CD8-positive, alpha-beta memory T cell (primary cell): ENCODE measurements at regions not wholly inside any gene's neighbourhood (a gene's known extent, or its start where the extent isn't known, plus 50 kb on each side); places are given as distances from the start of the nearest gene placed in this dataset.

ENCODE experiments used
- CTCF ChIA-PET: fragments of 350-600 bp; sonication (Branson Sonifier 250); formaldehyde crosslinking; loops from one replicate; lab custom pipeline; 2021; ENCODE audit warnings: antibody characterized with exemption; lab: Charles Lee
- POLR2A ChIA-PET: fragments of 350-600 bp; sonication (Branson Sonifier 250); formaldehyde crosslinking; loops from one replicate; lab custom pipeline; 2021; ENCODE audit warnings: antibody characterized with exemption; lab: Charles Lee
- DNase-seq, 5 donors: peaks; one replicate each; pipeline versions ENCODE4 v3.0.0 to v3.0.0-alpha.2; 2020 to 2022; ENCODE audit warnings: mixed read lengths in 1 of 5
- H3K27ac ChIP-seq: one replicate; pipeline ENCODE4 v1.7.0; 2013; ENCODE audit warnings: low read depth, mild to moderate bottlenecking, low read length, moderate library complexity
- H3K27me3 ChIP-seq: 2 replicates; pipeline ENCODE4 v1.7.0; 2013; ENCODE audit warnings: low read length, mild to moderate bottlenecking; ENCODE audit not compliant: insufficient read depth, poor library complexity, severe bottlenecking
- H3K36me3 ChIP-seq: 2 replicates; pipeline ENCODE4 v1.7.0; 2013; ENCODE audit warnings: mild to moderate bottlenecking, low read length, moderate library complexity; ENCODE audit not compliant: insufficient read depth
- H3K4me1 ChIP-seq: 2 replicates; pipeline ENCODE4 v1.7.0; 2013; ENCODE audit warnings: mild to moderate bottlenecking, low read length, moderate library complexity; ENCODE audit not compliant: insufficient read depth
- H3K4me3 ChIP-seq: 2 replicates; pipeline ENCODE4 v1.7.0; 2013; ENCODE audit warnings: mild to moderate bottlenecking, low read length
- H3K9me3 ChIP-seq: 2 replicates; pipeline ENCODE4 v1.7.0; 2013; ENCODE audit warnings: mild to moderate bottlenecking, low read length
- H3K27ac Mint-ChIP-seq, 8 donors: one replicate each; pipeline ENCODE4 v1.8.0; 2020 to 2021; ENCODE audit warnings: mixed read lengths in 8 of 8, mild to moderate bottlenecking in 6 of 8, inconsistent platforms in 3 of 8, moderate library complexity in 3 of 8
- H3K27me3 Mint-ChIP-seq, 2 donors: one replicate each; pipeline ENCODE4 v1.8.0; 2020 to 2021; ENCODE audit warnings: mixed read lengths in 2 of 2, mild to moderate bottlenecking in 1 of 2, moderate library complexity in 1 of 2
- H3K36me3 Mint-ChIP-seq, 3 donors: one replicate each; pipeline ENCODE4 v1.8.0; 2020 to 2021; ENCODE audit warnings: mixed read lengths in 3 of 3, inconsistent platforms in 1 of 3, mild to moderate bottlenecking in 1 of 3
- H3K4me1 Mint-ChIP-seq, 3 donors: one replicate each; pipeline ENCODE4 v1.8.0; 2020 to 2021; ENCODE audit warnings: mixed read lengths in 3 of 3, inconsistent platforms in 1 of 3, mild to moderate bottlenecking in 1 of 3
- H3K4me3 Mint-ChIP-seq, 7 donors: one replicate each; pipeline ENCODE4 v1.8.0; 2020 to 2021; ENCODE audit warnings: mixed read lengths in 7 of 7, mild to moderate bottlenecking in 6 of 7, moderate library complexity in 4 of 7, inconsistent platforms in 2 of 7
- H3K9me3 Mint-ChIP-seq, 5 donors: one replicate each; pipeline ENCODE4 v1.8.0; 2020 to 2022; ENCODE audit warnings: mixed read lengths in 5 of 5, mild to moderate bottlenecking in 3 of 5, moderate library complexity in 2 of 5, inconsistent platforms in 1 of 5

GRCh38 chrX:20527558-20528011, 260.9 kb upstream of the RPS6KA3 start:
- Histone ChIP-seq H3K4me1 (no peaks in the 10 kb centered on the region), H3K27ac (no peak overlapping the region), H3K4me3 (no peak overlapping the region), H3K27me3 (no peaks in the 10 kb centered on the region), H3K36me3 (no peaks in the 10 kb centered on the region), H3K9me3 (no peaks in the 10 kb centered on the region)
- H3K27ac Mint-ChIP-seq = no peak overlapping the region
- peak overlapping the region in 2 of 7 donors; percentile 26 to 45 for H3K4me3 Mint-ChIP-seq
- POLR2A ChIA-PET = no interaction called here
- H3K9me3 Mint-ChIP-seq = no peaks in the 10 kb centered on the region
- peak in 2 of 5 donors; percentile 24 to 25 for DNase-seq
- H3K27me3 Mint-ChIP-seq = peaks cover 9 to 12% of the 10 kb centered on the region in 2 donors
- no peaks in the 10 kb centered on the region for H3K36me3 Mint-ChIP-seq
- H3K4me1 Mint-ChIP-seq = peaks cover 9 to 27% (median 25%) of the 10 kb centered on the region in 3 donors
- CTCF ChIA-PET = interaction anchor here (0.6 to 1.5 kb wide), 3 partner anchors 953 to 1219 kb away, joined by 3 to 4 read pairs (median 4); no protein-coding TSS in a partner anchor

GRCh38 chrX:20527041-20527440, 260.3 kb upstream of the RPS6KA3 start:
- Mint-ChIP-seq H3K27me3 (peaks cover 9 to 12% of the 10 kb centered on the region in 2 donors), H3K4me3 (no peak overlapping the region), H3K36me3 (no peaks in the 10 kb centered on the region), H3K4me1 (peaks cover 9 to 27% (median 25%) of the 10 kb centered on the region in 3 donors), H3K27ac (no peak overlapping the region), H3K9me3 (no peaks in the 10 kb centered on the region)
- Histone ChIP-seq H3K4me1 (no peaks in the 10 kb centered on the region), H3K27ac (no peak overlapping the region), H3K4me3 (no peak overlapping the region), H3K36me3 (no peaks in the 10 kb centered on the region), H3K27me3 (no peaks in the 10 kb centered on the region), H3K9me3 (no peaks in the 10 kb centered on the region)
- ChIA-PET POLR2A (no interaction called here), CTCF (interaction anchor here (0.6 to 1.5 kb wide), 3 partner anchors 953 to 1219 kb away, joined by 3 to 4 read pairs (median 4); no protein-coding TSS in a partner anchor)
- no peak for DNase-seq

GRCh38 chrX:20523626-20524312, 257.1 kb upstream of the RPS6KA3 start:
- peak in 2 of 5 donors; percentile 15 to 24 for DNase-seq
- no peaks in the 10 kb centered on the region for H3K36me3 ChIP-seq
- H3K27me3 Mint-ChIP-seq = peaks cover 3 to 12% of the 10 kb centered on the region in 2 donors
- H3K4me1 Mint-ChIP-seq = peaks cover 7 to 19% (median 16%) of the 10 kb centered on the region in 3 donors
- no peak overlapping the region for H3K4me3 Mint-ChIP-seq
- H3K27ac ChIP-seq = no peak overlapping the region
- H3K36me3 Mint-ChIP-seq = no peaks in the 10 kb centered on the region
- H3K4me1 ChIP-seq = no peaks in the 10 kb centered on the region
- H3K9me3 Mint-ChIP-seq = no peaks in the 10 kb centered on the region
- no peaks in the 10 kb centered on the region for H3K9me3 ChIP-seq
- no peaks in the 10 kb centered on the region for H3K27me3 ChIP-seq
- H3K27ac Mint-ChIP-seq = no peak overlapping the region
- ChIA-PET POLR2A (no interaction called here), CTCF (no interaction called here)
- H3K4me3 ChIP-seq = no peak overlapping the region

DNA sequence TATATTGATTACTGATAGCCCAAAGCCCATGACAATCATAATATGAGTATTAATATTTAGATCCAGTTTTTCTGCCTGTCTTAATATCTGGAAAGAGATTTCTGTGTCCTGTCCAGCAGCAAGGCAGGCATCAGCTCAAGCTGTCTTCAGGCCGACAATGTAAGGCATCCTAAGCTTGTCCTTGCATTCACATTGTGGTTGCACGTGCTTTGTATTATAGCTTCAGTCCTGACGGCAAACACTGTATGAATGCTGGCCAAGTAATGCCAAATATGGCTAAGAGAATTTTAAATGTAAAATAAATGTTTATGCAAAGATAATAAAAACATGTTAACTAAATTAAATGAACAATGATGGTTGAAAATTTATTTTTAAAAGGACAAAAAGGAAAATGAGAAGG, 255.7 kb upstream of the RPS6KA3 start:
- Mint-ChIP-seq H3K4me3 (no peak overlapping the region), H3K36me3 (no peaks in the 10 kb centered on the region), H3K27ac (no peak overlapping the region), H3K4me1 (peaks cover 5 to 13% (median 11%) of the 10 kb centered on the region in 3 donors), H3K9me3 (no peaks in the 10 kb centered on the region), H3K27me3 (peaks cover 0 to 10% of the 10 kb centered on the region in 2 donors)
- CTCF ChIA-PET = interaction anchor here (1.1 kb wide), 1 partner anchor 1222 kb away, joined by 3 read pairs; no protein-coding TSS in a partner anchor
- DNase-seq = no peak
- POLR2A ChIA-PET = no interaction called here
- Histone ChIP-seq H3K27me3 (no peaks in the 10 kb centered on the region), H3K4me3 (no peak overlapping the region), H3K36me3 (no peaks in the 10 kb centered on the region), H3K9me3 (no peaks in the 10 kb centered on the region), H3K4me1 (no peaks in the 10 kb centered on the region), H3K27ac (no peak overlapping the region)

DNA sequence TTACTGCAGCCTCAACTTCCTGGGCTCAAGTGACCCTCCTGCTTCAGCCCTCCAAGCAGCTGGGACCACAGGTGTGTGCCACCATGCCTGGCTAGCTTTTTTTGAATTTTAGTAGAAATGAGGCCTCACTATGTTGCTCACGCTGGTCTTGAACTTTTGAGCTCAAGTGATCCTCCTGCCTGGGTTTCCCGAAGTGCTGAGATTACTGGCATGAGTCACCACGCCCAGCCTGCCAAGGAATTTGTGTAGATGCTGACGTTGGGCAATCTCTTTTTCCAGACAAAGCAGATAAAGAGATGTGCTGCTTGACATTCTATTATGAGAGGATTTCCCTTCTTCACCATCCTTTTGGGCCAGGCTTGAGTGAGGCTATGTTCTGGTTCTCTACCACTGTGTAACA, 254.5 kb upstream of the RPS6KA3 start:
- no peaks in the 10 kb centered on the region for H3K9me3 Mint-ChIP-seq
- Histone ChIP-seq H3K9me3 (no peaks in the 10 kb centered on the region), H3K4me3 (no peak overlapping the region), H3K27ac (no peak overlapping the region), H3K27me3 (no peaks in the 10 kb centered on the region), H3K4me1 (no peaks in the 10 kb centered on the region), H3K36me3 (no peaks in the 10 kb centered on the region)
- POLR2A ChIA-PET = no interaction called here
- no peak for DNase-seq
- H3K4me3 Mint-ChIP-seq = no peak overlapping the region
- CTCF ChIA-PET = interaction anchor here (1.6 kb wide), 1 partner anchor 9 kb away, joined by 5 read pairs; no protein-coding TSS in a partner anchor
- H3K36me3 Mint-ChIP-seq = no peaks in the 10 kb centered on the region
- no peak overlapping the region for H3K27ac Mint-ChIP-seq
- H3K27me3 Mint-ChIP-seq = peaks cover 0 to 11% of the 10 kb centered on the region in 2 donors
- peaks cover 5 to 15% (median 13%) of the 10 kb centered on the region in 3 donors for H3K4me1 Mint-ChIP-seq

- POLR2A ChIA-PET = no interaction called here
- H3K4me3 Mint-ChIP-seq = no peak overlapping the region
- Histone ChIP-seq H3K27me3 (no peaks in the 10 kb centered on the region), H3K4me1 (no peaks in the 10 kb centered on the region), H3K36me3 (no peaks in the 10 kb centered on the region), H3K27ac (no peak overlapping the region), H3K4me3 (no peak overlapping the region), H3K9me3 (no peaks in the 10 kb centered on the region)
- H3K27ac Mint-ChIP-seq = no peak overlapping the region
- H3K27me3 Mint-ChIP-seq = peaks cover 0 to 11% of the 10 kb centered on the region in 2 donors
- H3K9me3 Mint-ChIP-seq = no peaks in the 10 kb centered on the region
- H3K36me3 Mint-ChIP-seq = no peaks in the 10 kb centered on the region
- DNase-seq = no peak
- CTCF ChIA-PET = no interaction called here
- H3K4me1 Mint-ChIP-seq = peaks cover 10 to 23% (median 20%) of the 10 kb centered on the region in 3 donors
These were observed 253.1 kb upstream of the RPS6KA3 start for GRCh38 chrX:20519826-20520225.

DNA sequence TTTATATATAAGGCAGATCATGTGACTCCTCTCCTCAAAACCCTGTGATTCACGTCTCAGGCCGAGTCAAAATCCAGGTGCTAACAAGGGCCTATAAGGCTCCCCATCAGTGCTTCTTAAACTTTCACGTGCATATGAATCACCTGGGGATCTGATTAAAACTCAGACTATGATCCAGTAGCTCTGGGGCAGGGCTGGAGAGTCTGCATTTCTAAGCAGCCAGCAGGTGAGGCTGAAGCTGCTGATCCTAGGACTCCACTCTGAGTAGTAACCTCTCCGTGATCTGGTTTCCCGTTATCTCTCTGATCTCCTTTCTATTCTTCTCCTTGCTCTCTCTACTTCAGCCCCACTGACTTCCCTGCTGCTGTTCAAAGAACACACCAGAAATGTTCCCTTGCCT, 252.4 kb upstream of the RPS6KA3 start:
- Histone ChIP-seq H3K36me3 (no peaks in the 10 kb centered on the region), H3K27me3 (no peaks in the 10 kb centered on the region), H3K27ac (no peak overlapping the region), H3K9me3 (no peaks in the 10 kb centered on the region), H3K4me1 (no peaks in the 10 kb centered on the region), H3K4me3 (no peak overlapping the region)
- POLR2A ChIA-PET = no interaction called here
- no peak overlapping the region for H3K27ac Mint-ChIP-seq
- H3K9me3 Mint-ChIP-seq = no peaks in the 10 kb centered on the region
- peaks cover 0 to 11% of the 10 kb centered on the region in 2 donors for H3K27me3 Mint-ChIP-seq
- no peaks in the 10 kb centered on the region for H3K36me3 Mint-ChIP-seq
- H3K4me3 Mint-ChIP-seq = no peak overlapping the region
- no peak for DNase-seq
- peaks cover 9 to 20% (median 18%) of the 10 kb centered on the region in 3 donors for H3K4me1 Mint-ChIP-seq
- CTCF ChIA-PET = no interaction called here

DNA sequence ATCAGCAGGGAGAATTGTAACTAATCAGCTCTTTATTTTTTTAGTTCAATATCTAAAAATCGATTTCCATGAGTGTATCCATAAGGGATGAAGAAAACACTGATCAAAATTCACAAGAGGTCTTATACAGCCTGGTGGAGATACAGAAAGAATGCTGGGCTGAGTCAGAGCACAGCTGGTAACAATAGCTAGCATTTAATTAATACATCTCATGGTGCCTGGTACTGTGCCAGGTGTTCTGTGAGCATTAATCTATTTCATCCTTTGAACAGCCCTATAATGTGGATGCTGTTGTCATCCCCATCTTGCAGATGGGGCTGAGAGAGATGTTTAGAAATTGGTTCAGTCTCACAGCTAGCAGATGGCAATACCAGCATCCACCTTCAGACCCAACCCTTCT, 250.9 kb upstream of the RPS6KA3 start:
- DNase-seq = no peak
- Histone ChIP-seq H3K4me1 (no peaks in the 10 kb centered on the region), H3K27me3 (no peaks in the 10 kb centered on the region), H3K4me3 (no peak overlapping the region), H3K27ac (no peak overlapping the region), H3K36me3 (no peaks in the 10 kb centered on the region), H3K9me3 (no peaks in the 10 kb centered on the region)
- Mint-ChIP-seq H3K9me3 (no peaks in the 10 kb centered on the region), H3K36me3 (no peaks in the 10 kb centered on the region), H3K4me1 (peaks cover 5 to 11% (median 10%) of the 10 kb centered on the region in 3 donors), H3K4me3 (no peak overlapping the region), H3K27ac (no peak overlapping the region), H3K27me3 (peaks cover 0 to 11% of the 10 kb centered on the region in 2 donors)
- POLR2A ChIA-PET = no interaction called here
- CTCF ChIA-PET = no interaction called here
